HG03342 (cell line): ENCODE measurements at regions not wholly inside any gene's neighbourhood (a gene's known extent, or its start where the extent isn't known, plus 50 kb on each side); places are given as distances from the start of the nearest gene placed in this dataset.

Experiments used
- ATAC-seq: cut with Tn5 transposase; IDR thresholded peaks from one replicate; pipeline ENCODE4 v1.9.1; 2021; ENCODE audit warnings: mild to moderate bottlenecking, moderate library complexity; ENCODE audit not compliant: unreplicated experiment

GRCh38 chr13:67877031-67877430 is 646.9 kb upstream of the PCDH9 start:
- ATAC-seq = no peak

- ATAC-seq = no peak
These were observed 637.1 kb upstream of the PCDH9 start for GRCh38 chr13:67867206-67867605.

GRCh38 chr13:67860315-67860714 is 630.2 kb upstream of the PCDH9 start:
- ATAC-seq = no peak

GRCh38 chr13:67859904-67860303 is 629.8 kb upstream of the PCDH9 start:
- no peak for ATAC-seq

- ATAC-seq = no peak
These were observed 627.6 kb upstream of the PCDH9 start for GRCh38 chr13:67857581-67858310.

- ATAC-seq = no peak
These were observed 626.8 kb upstream of the PCDH9 start for GRCh38 chr13:67856955-67857354.

GRCh38 chr13:67855741-67856238 is 625.7 kb upstream of the PCDH9 start:
- ATAC-seq = no peak

- no peak for ATAC-seq
These were observed 624.9 kb upstream of the PCDH9 start for GRCh38 chr13:67854990-67855389.

- ATAC-seq = no peak
These were observed 614.4 kb upstream of the PCDH9 start for GRCh38 chr13:67844574-67844973.

- ATAC-seq = no peak
These were observed 610.9 kb upstream of the PCDH9 start for GRCh38 chr13:67841071-67841470.

GRCh38 chr13:67833564-67833963 is 603.4 kb upstream of the PCDH9 start:
- ATAC-seq = no peak

- no peak for ATAC-seq
These were observed 599.5 kb upstream of the PCDH9 start for GRCh38 chr13:67829641-67830040.

- ATAC-seq = no peak
These were observed 597.9 kb upstream of the PCDH9 start for GRCh38 chr13:67827992-67828391.

- ATAC-seq = no peak
These were observed 591.5 kb upstream of the PCDH9 start for GRCh38 chr13:67821606-67822005.

GRCh38 chr13:67806796-67807195 is 576.7 kb upstream of the PCDH9 start:
- no peak for ATAC-seq

GRCh38 chr13:67803118-67803517 is 573.0 kb upstream of the PCDH9 start:
- no peak for ATAC-seq

GRCh38 chr13:67792151-67792676 is 562.1 kb upstream of the PCDH9 start:
- ATAC-seq = no peak

GRCh38 chr13:67791047-67791446 is 560.9 kb upstream of the PCDH9 start:
- no peak for ATAC-seq

GRCh38 chr13:67776151-67776550 is 546.0 kb upstream of the PCDH9 start:
- no peak for ATAC-seq

- no peak for ATAC-seq
These were observed 545.2 kb upstream of the PCDH9 start for GRCh38 chr13:67775359-67775758.

- no peak for ATAC-seq
These were observed 542.8 kb upstream of the PCDH9 start for GRCh38 chr13:67772807-67773453.

GRCh38 chr13:67771106-67771505 is 541.0 kb upstream of the PCDH9 start:
- ATAC-seq = no peak
